Fibroblast of gingiva (primary cell): ENCODE measurements at regions not wholly inside any gene's neighbourhood (a gene's known extent, or its start where the extent isn't known, plus 50 kb on each side); places are given as distances from the start of the nearest gene placed in this dataset.

Experiments used
- DNase-seq: peaks from one replicate; pipeline ENCODE4 v3.0.0-alpha.2; 2011; ENCODE audit warnings: low read depth

DNA sequence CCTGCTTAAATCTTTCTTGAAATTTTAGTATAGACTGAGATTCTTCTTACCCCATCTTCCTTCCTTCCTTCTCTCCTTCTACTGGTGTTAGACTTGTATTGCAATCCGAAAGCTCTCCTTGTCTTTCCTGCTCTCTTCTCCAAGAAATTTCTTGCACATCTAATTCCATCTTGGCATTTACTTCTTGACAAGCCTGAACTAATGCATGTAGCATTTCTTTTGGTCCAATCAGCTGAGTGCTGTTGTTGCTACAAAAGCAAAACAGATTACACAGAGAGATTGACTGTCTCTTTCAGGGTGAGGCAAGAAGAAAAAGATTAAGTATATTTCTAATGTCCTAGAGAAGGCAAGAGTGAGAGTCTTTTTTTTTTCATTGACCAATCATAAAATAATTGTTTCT, 51.6 kb upstream of the MAP1B start:
- no peak for DNase-seq
